ENCODE measurements at regions not wholly inside any gene's neighbourhood (a gene's known extent, or its start where the extent isn't known, plus 50 kb on each side); places are given as distances from the start of the nearest gene placed in this dataset.
"Not testable (repeated sequence)": the region's sequence is repeated elsewhere in the genome, so short reads cannot be mapped to it uniquely, and the experiment has no call there.

DNA sequence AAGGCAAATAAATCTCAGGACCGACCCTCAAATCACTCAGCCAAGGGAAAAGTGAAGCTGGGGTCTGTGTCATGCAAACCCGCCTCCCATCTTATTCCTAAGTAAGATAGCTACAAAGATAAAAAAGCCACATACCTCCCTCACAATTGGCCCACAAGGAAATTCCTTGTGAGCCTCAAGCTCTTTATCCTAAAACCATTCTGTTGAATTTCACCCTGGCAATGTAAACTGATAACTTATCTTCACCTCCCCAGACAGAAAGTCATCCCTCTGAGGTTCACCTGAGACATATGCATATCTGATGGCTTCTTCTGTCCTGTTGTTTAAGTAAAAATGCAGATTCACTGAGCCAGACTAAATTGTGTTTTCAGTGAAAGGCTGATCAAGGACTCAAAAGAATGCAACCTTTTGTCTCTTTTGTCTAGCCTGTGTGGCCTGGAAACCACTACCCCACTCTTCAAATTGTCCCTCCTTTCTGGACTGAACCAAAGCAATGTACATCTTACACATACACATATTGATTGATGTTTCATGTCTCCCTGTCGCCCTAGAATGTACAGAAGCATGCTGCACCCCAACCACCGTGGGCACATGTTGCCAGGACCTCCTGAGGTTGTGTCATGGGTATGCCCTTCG, 91.3 kb downstream of the MFAP3L start:
- no peak for DNase-seq

DNA sequence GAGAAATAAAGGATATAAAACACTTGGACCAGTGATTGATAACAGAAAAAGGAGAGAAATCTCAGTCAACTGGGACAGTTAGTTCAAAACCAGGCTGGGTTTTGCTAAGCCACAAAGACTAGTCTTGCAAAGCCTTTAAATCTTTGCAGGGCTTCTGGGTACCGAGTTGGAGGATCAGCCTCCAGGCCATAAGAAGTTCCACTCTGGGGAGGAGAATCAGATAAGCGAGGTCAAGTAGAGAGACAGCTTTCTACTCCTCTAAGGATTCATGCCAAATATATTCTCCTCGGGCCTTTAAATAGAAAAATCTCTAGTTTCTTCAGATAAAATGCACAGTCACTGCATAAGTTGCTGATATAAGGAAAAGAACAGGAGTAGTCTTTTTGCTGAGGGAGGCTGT, 92.7 kb downstream of the MFAP3L start:
- DNase-seq = no peak

DNA sequence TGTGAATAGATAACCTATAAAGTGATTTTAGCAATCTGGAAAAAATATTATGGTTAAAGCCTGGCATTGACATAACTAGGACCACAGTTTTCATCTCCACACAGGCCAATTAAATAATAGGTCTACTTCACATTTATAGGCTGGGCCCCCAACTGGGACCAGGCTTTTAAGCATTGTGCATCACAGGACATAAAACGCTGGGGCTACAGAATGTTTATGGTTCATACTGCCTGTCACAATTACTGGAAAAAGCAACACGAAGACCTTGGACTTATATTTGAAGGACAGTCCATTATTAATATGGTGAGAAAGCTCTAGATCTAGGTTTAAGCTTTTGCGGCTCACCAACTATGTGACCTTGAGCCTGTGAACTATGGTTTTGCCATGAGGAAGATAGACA, 94.2 kb downstream of the MFAP3L start:
- DNase-seq = no peak

DNA sequence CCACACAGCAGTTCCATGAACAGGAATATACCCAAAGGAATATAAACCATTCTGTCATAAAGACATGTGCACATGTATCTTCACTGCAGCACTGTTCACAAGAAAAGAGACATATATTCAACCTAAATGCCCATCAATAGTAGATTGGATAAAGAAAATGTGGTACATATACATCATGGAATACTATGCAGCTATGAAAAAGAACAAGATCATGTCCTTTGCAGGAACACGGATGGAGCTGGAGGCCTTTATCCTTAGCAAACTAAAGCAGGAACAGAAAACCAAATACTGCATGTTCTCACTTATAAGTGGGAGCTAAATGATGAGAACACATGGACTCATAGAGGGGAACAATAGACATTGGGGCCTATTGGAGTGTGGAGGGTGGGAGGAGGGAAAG, 95.4 kb downstream of the MFAP3L start:
- DNase-seq = not testable (repeated sequence)

DNA sequence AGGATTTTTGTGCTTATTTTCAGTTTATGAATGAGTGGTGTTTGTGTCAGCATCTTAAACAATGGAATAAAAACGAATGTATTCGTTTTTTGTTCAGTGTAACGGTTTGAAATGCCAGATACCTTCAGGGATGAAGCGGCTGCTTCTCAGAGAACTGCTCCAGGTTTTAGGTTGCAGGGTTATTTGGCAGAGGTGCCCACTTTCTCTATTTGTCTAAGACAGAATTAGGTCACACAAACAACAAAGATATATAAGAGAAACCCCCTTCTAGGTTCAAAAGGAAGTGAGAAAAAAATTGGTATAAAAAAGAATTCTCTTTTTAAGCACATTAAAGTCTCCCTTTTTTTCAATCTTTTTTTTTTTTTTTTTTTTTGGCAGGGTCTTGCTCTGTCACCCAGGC, 98.9 kb downstream of the MFAP3L start:
- DNase-seq = no peak

DNA sequence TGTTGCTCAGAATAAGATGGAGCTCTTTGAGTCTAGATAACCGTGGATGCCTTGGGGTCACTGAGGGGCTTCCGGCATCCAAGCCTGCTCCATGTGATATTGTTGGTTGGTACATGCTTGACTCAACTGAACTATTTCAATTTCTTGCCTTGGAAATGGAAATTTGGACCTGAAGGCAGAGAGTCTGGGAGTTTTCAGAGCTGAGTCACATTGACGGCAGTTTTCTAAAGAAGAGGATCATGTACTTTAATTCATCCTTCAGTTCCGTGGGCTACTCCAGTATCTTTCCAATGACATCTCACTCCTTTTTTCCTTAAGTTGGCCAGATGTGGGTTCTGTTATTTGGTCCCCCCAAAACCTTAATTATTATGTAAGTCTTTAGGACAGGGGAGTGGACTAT, 100.5 kb downstream of the MFAP3L start:
- DNase-seq = no peak

DNA sequence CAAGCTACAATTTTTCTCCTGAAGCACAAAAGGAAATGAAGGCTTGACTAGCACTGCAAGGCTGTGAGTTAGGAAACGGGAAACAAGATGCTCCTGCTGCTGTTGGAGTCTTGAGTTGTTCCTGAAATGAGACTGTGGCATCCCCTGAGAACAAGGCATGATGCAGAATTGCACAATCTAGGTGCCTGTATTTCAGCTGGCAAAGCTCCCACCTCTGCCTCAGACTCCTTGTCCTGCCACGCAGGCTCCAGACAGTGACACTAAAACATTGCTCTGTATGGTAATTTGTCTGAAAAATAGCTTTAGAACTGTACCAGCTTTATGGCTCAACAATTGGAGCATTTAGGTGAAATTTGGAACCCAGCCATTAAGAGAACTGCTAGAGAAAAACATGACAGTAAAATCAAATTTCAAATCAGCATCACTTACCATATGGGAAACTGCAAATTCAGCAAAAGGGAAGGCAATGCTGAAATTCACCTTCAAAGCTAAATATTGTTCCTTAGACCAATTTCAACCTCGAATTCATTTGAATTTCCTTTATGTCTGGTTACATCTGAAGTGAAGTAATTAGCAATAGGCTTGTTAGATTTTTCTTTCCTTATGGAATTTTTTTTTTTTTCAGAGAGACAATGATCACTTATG, 103.4 kb downstream of the MFAP3L start:
- peak; percentile 59 for DNase-seq

DNA sequence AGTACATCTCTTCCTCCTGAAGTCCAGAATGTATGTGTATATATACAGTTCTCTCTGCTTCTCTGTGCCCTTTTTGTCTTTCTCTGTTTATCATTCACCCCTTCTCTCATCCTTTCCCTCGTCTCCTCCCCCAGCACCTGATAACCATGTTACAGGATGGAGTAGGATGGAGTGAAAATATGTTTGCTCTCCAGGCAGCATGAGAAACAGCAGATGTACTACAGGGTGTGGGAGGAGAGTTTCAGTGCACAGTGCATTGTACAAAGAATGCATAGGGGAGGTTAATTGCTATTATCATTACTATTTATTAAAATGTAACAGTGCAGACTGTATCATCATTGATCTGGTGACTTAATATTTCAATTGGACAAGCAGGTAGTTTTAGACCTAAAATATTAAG, 104.5 kb downstream of the MFAP3L start:
- DNase-seq = no peak

DNA sequence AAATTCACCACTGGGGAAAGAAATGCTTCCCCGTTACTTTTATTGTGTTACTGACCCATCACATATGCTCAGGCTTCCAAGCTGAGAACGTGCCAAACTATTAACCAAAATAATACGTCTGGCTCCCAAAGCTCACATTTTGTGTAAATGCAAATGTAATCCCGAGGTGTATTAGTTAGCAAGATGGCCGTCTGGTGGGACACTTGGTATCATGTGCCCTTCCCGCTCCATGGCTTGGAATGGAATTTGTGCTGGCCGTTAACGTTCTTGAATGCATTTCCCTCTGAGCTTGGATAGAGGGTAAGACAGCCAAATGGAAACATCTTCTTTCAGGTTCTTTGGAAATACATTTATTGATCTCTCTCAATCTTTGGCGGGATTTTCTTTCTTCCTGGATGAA, 105.0 kb downstream of the MFAP3L start:
- DNase-seq = no peak

DNA sequence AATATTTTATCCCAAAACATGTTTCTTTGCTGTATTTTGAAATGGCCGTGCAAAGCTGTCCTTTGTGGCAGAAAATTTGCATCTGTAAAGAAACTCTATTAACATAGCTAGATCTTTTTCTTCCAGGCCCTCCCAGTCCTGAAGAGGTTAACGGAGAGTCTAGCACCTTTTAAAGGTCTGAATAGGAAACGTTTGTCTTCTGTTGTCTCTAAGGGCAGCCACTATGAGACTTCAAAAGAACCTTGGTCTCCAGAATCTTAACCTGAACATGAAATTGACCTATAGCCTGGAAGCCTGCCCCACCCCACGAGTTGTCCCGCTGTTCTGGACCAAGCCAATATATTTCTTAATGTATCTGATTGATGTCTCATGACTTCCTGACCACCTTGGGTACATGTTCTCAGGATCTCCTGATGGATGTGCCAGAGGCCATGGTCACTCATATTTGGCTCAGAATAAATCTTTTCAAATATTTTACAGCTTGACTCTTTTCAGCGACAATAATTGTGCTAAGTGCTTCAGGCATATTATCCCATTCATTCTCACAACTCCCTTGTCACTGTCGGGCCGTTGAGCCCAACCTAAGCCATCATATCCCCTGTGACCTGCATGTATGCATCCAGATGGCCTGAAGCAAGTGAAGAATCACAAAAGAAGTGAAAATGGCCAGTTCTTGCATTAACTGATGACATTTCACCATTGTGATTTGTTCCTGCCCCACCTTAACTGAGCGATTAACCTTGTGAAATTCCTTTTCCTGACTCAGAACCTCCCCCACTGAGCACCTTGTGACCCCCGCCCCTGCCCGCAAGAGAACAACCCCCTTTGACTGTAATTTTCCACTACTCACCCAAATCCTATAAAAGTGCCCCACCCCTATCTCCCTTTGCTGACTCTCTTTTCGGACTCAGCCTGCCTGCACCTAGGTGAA, 106.7 kb downstream of the MFAP3L start:
- not testable (repeated sequence) for DNase-seq

DNA sequence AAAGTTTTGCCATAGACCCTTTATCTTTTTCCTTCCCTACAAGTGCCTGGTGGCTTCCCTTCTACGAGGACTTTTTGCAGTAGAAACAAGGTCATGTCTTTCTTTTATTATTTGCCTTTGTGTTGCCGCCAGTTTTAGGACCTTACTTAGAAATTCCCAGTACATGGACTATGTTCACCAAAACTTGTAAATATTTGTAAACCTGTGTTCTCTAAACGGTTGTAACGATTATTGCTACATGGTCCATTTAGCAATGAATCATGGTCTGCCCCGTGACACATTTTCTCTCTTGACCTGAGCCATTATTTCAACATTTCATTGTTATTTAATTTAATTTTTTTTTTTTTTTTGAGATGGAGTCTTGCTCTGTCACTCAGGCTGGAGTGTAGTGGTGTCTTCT, 110.7 kb downstream of the MFAP3L start:
- no peak for DNase-seq

DNA sequence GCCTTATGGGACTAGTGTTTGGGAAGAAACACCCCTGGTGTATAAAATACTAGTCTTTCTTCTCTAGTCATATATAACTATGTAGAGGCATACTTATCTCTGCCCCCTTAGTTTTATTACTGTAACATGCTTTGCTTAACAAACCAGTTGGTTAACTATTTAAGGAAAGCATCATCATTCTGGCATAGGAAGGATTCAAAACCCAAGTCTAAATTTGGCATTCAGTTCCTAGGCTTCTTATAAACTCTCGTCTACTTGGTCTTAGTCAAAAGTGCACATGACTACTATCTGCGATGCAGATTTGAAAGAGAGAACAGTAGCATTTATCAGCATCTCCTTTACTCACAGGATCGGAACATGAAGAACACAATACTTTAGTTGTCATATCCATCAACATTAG, 111.3 kb downstream of the MFAP3L start:
- no peak for DNase-seq

DNA sequence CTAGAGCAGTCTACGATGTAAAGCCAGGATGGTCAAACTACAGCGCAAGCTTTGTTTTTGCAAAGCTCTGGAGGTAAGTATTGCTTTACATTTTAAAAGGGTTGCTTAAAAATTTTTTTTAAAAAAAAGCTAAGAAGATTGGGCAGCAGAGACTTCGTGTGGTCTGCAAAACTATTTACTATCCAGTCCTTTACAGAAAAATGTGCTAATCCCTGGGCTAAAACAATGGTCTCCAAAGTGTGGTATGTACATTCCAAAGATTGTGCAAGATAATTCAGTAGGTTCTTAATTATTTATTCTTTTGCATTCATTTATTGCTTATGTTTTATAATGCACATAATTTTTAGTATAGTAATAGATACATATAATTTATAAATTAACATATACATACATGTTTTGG, 113.2 kb downstream of the MFAP3L start:
- no peak for DNase-seq

DNA sequence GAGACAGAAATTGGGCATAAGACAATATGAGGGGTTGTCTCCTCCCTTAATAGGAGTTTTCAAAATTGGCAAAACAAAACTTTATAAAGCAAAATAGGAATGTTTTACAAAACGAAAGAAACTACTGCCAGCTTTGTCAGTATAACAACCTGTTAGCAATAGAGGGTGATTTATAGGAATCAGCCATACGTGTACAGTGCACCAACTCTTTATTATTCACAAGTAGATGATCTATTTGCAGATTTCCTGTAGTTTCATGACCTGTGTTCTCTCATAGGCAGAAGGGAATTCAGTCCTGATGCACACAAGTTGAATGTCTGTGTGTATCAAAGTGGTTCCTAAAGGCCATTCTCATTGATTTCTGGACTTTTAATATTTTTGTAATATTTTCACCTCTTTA, 116.3 kb downstream of the MFAP3L start:
- no peak for DNase-seq

DNA sequence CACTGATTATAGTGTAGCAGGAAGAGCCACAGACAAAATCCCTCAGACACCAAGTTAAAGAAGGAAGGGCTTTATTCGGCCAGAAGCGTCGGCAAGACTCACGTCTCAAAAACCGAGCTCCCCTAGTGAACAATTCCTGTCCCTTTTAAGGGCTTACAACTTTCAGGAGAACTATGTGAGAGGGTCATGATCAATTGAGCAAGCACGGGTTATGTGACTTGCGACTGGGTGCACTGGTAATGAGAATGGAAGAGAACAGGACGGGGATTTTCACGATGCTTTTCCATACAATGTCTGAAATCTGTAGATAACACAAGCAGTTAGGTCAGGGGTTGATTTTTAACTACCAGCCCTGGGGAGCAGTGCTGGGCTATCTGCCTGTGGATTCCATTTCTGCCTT, 116.7 kb downstream of the MFAP3L start:
- DNase-seq = no peak

DNA sequence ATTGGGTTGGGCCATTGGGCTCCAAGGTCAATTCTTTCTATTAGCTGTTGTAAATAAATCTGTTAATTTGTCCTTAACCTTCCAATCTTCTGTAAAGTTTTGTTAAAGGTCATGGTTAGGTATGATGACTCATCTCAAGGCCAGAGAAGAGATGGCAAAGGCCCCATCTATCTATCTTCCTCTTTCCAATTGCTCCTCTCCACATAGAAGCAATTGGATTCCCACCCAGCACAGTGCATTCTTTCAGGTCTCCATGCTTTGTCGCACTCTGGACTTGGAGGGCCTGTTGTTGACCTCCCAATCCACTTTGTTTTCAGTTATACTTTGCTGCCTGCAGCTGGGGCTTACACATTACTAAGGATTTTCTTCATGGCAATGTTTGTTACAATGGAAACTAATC, 118.5 kb downstream of the MFAP3L start:
- no peak for DNase-seq

DNA sequence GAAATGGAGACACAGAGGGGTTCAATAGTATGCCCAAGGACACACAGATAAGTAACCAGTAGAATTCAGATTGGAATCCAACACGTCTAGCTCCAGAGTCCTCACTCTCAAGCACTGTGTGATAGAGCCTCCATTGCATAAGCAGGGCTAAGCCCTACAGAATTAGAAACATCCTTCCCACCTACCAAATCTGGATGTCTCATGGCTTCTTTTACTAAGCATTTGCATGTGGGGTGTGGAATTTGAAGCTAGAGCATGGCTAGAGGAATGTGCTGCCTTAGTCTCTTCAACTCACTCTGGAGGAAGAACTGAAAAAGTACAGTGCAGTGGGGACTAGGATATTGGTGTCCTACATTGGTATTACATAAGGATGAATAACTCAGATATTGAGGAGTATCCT, 119.4 kb downstream of the MFAP3L start:
- no peak for DNase-seq

DNA sequence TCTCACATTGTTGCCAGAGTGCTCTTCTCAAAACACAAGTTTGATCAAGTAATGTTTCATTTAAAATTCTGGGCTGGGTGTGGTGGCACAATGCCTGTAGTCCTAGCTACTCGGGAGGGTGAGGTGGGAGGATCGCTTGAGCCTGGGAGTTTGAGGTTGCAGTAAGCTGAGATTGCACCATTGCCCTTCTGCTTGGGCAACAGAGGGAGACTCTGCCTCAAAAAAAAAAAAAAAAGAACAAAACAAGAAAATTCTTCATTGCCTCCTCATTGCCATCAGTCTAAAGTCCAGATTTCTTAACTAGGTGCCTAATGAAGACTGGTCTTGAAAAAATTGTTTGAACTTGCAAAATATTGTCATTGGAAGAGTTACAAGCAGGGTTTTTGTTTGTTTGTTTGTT, 120.1 kb downstream of the MFAP3L start:
- no peak for DNase-seq

DNA sequence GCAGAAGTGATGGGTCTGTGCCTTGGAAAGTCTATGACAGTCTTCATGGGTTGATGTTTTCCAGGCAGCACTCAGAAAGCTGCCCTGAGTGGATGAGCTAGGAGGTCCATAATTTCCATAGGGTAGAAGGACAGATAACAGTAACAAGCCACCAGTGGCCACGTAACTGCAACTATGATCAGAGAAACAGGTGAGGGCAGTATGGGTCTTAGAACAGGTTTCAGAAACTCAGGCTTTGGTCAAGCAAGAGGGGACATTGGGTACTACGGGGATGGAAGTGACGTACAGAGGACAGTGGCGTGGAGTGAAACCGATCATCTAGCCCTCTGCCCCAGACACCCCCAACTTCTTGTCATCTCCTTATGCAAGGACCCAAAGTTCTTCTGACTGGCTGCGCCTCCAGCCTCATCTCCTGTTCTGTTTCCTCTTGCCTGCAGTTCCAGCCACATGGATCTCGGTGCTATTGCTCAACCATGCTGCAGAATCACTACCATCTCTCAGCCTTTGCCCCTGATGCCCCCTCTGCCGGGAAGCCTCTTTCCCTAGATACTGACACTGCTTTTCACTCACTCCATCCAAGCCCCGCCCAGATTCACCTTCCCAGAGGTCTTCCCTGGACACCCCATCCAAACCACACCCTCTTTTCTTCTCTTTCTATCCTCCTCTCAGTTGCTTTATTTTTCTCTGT, 123.4 kb downstream of the MFAP3L start:
- no peak for DNase-seq

DNA sequence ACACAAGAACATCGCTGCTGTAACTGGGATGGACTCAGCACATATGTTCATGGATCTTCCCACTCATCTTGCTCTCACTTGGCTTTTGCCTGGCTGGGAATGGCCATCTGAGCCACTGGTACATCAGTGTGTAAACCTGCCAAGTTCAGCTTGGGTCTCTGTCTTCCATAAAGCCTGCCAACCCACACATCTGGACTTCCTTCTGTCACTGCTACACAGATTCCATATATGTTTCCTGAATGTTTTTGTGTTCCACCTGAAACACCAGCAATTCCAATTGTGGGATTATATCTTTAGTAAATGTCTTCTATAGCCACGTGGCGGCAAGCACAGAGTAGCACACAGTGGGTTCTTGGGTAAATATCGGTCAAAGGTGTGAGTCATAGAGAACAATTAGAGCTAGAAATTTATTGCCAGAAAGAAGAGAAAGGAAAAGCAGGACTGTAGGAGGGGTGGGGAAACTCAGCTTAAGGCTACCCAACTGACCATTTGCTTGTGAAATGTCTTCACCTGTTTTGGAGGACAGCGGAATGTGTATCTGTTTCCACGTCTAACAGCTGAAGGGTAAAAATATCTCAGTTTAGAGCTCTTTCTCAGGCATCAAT, 125.9 kb downstream of the MFAP3L start:
- DNase-seq = no peak

DNA sequence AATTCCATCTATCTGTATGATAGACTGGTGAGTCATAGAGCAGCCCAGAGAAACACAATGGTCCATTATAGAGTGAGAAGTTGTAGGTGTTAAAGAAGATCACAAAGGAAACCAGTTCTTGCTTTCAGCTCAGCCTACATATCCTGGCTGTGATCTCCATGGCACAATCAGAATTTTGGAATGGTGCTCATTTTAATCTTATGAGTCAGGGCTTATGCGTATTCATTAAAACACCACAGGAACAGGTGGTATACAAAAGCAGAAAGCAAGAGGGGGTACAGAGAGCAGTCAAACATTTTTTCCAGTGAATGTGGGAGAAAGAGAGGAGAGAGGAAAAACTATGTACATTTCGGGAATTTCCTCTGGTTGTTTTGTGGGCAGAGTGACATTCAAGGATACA, 126.9 kb downstream of the MFAP3L start:
- DNase-seq = no peak

DNA sequence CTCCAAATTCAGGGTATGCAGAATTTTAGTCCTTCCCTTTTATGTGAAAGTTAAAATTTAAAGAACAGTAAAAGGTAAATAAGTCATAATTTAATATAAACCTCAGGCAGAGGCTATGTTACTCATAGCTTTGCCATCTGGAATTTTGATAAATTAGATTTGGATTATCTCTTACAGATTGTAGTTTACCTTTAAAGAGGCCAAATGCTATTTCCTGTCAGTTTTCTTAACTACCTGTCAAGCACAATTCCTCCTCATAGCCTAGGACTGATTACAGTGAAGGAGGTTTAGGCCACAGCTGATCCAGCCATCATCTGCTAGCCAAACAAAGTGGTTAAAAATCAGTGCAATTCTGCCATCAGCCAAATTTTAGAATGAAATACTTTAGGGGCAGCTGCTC, 128.1 kb downstream of the MFAP3L start:
- DNase-seq = no peak

DNA sequence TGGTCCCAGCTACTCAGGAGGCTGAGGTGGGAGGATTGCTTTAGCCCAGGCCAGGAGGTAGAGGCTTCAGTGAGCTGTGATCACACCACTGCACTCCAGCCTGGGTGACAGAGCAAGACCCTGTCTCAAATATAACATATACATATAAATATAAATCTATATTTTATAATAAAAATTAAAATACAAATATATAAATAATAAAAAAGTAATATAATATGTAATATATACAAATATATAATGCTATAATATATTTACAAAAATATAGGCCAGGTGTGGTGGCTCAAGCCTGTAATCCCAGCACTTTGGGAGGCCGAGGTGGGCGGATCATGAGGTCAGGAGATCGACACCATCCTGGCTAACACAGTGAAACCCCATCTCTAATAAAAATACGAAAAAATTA, 131.4 kb downstream of the MFAP3L start:
- not testable (repeated sequence) for DNase-seq

Data from occipital lobe (tissue), 1 donor.